Suprapubic skin (tissue), 4 donors: ENCODE measurements at regions not wholly inside any gene's neighbourhood (a gene's known extent, or its start where the extent isn't known, plus 50 kb on each side); places are given as distances from the start of the nearest gene placed in this dataset.

ENCODE experiments used
- EP300 ChIP-seq: sonication (generic); formaldehyde crosslinking; IDR thresholded peaks from one replicate; pipeline ENCODE4 v1.6.1; 2017; ENCODE audit warnings: antibody characterized with exemption
- POLR2A ChIP-seq, 2 donors: fragments of 450-650 bp; IDR thresholded peaks; one replicate each; pipeline ENCODE4 v1.6.1; 2017; ENCODE audit warnings: antibody characterized with exemption in 2 of 2, mild to moderate bottlenecking in 2 of 2, moderate library complexity in 2 of 2
- POLR2AphosphoS5 ChIP-seq, 3 donors: sonication (generic); formaldehyde crosslinking; IDR thresholded peaks; one replicate each; pipeline ENCODE4 v1.6.1; 2017; ENCODE audit warnings: antibody characterized with exemption in 3 of 3
- TF ChIP-seq, protein P1 (sequence below), 2 donors: fragments of 200-600 bp in 1 of 2; fragments of 450-650 bp in 1 of 2; sonication (generic) in 1 of 2; IDR thresholded peaks; one replicate each; pipeline ENCODE4 v1.5.1; 2016 to 2019; ENCODE audit warnings: antibody characterized with exemption in 2 of 2, mild to moderate bottlenecking in 1 of 2, moderate library complexity in 1 of 2

- TF ChIP-seq, protein P1, sequence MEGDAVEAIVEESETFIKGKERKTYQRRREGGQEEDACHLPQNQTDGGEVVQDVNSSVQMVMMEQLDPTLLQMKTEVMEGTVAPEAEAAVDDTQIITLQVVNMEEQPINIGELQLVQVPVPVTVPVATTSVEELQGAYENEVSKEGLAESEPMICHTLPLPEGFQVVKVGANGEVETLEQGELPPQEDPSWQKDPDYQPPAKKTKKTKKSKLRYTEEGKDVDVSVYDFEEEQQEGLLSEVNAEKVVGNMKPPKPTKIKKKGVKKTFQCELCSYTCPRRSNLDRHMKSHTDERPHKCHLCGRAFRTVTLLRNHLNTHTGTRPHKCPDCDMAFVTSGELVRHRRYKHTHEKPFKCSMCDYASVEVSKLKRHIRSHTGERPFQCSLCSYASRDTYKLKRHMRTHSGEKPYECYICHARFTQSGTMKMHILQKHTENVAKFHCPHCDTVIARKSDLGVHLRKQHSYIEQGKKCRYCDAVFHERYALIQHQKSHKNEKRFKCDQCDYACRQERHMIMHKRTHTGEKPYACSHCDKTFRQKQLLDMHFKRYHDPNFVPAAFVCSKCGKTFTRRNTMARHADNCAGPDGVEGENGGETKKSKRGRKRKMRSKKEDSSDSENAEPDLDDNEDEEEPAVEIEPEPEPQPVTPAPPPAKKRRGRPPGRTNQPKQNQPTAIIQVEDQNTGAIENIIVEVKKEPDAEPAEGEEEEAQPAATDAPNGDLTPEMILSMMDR (IDR thresholded peaks at IDR 0.05): no peak
- TF ChIP-seq POLR2AphosphoS5 (IDR thresholded peaks at IDR 0.05) (no peak), POLR2A (IDR thresholded peaks at IDR 0.05) (no peak), EP300 (no peak)
These were observed 393.3 kb downstream of the THBS2 start for GRCh38 chr6:168860341-168860740.
